ENCODE measurements at regions not wholly inside any gene's neighbourhood (a gene's known extent, or its start where the extent isn't known, plus 50 kb on each side); places are given as distances from the start of the nearest gene placed in this dataset.
"Not testable (repeated sequence)": the region's sequence is repeated elsewhere in the genome, so short reads cannot be mapped to it uniquely, and the experiment has no call there.

DNA sequence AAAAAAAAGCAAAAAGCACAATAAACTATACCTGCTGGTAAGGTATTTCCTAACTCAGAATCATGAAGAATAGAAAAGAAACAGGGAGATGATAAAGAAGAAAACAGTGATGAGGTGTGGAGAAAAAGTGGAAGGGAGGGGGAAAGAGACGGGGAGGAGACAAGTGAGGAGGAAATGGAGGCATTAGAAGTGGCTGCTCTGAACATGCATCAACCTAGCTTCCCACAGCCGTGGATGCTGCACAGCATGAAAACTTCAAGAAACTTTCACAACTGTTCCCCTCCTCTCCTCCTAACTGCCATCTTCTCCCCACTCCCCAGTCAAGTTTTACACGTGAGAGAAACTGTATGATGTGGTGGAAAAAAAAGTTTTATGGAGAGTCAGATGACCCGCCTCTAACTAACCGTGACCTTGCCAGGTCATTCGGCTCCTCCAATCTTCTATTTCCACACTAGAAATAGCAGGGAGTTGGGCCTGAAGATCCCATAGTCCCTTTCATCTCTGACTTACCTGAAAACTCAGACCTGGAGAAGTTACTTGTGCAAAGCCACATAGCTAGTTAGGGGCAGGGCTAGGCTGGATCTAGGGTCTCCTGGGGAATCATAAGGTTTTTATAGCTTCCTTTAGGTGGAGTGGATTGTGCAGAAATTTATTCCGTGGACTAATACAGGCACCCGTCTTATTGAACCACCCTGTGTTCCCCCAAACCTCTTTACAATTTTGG is 461.9 kb downstream of the KLF5 start:
- DNase-seq (ENCODE audit: low read depth in 2 of 2), result no peak

DNA sequence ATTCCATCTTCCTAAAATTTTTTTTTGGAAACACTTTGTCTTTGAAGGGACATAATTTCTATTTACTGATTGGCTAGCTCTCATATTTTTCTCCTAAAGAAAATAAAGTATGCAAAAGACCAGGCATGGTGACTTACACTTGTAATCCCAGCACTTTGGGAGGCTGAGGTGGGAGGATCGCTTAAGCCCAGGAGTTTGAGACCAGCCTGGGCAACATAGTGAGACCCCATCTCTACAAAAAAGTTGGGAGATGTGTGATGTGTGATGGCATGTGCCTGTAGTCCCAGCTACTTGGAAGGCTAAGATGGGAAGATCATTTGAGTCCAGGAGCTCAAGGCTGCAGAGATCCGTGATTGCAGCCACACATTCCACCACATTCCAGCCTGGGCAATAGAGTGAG is 461.3 kb downstream of the KLF5 start:
- DNase-seq (ENCODE audit: low read depth in 2 of 2), result not testable (repeated sequence)

DNA sequence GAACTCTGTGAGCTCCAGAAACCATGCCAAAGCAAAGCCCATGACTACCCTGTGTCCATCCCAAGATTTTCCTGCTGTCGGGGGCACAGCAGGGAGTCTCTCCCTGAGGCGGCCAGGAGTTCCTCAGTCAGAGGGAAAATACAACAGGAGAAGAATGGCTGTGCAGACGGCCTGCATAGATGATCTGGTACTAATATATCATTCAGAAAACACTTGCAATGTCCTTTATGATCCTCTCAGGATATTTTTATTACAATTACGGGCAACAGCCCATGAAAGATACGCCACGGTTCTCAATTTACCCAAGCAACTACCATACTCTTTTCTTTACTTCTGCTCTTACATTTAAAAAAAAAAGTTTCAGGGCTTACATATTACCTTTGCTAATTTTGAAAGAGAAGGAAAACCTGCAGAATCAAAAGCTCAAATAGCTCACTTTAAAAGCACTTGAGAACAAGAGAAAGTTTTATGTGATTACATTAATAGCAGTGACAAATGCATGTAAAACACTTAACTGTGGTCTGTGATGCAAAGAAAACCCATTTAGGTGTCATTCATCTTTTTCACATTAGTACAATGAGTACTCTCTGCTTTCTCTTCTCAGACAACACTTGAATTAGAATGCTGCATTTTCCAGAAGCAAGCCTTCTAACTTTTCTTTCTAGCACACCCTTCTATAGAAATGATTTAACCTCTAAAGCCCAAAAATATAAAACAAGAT is 460.8 kb downstream of the KLF5 start:
- DNase-seq (ENCODE audit: low read depth in 2 of 2), result no peak

DNA sequence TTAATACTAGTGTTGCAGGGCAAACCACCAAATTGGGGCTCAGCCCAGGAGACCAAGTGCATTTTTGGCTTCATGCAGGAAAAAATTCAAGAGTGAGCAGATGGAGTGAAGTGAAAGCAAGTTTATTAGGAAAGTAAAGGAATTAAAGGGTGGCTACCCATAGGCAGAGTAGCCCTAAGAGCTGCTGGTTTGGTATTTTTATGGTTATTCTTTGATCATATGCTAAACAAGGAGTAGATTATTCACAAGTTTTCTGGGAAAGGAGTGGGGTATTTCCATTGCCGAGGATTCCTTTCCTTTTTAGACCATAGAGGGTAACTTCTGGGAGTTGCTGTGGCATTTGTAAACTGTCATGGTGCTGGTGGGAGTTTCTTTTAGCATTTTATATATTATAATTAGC is 459.0 kb downstream of the KLF5 start:
- DNase-seq (ENCODE audit: low read depth in 2 of 2), result no peak

DNA sequence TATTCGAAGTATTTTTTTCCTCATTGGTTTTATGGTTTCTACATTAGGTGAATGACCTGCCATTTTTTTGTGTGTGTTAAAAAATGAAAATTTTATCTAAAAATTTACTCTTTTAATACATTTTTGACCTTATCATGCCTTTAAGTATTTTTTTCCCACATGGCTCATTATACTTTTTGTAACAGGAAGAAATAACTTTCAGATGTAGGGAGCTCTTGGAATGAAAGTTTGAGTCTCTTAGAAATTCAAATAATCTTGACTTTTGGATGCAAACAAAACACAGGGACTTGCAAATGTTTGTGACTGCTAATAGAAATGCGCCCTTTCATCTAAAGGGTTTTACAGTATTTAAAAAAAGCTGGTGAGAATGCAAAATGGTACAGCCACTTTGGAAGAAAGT is 457.9 kb downstream of the KLF5 start:
- DNase-seq (ENCODE audit: low read depth in 2 of 2), result no peak

DNA sequence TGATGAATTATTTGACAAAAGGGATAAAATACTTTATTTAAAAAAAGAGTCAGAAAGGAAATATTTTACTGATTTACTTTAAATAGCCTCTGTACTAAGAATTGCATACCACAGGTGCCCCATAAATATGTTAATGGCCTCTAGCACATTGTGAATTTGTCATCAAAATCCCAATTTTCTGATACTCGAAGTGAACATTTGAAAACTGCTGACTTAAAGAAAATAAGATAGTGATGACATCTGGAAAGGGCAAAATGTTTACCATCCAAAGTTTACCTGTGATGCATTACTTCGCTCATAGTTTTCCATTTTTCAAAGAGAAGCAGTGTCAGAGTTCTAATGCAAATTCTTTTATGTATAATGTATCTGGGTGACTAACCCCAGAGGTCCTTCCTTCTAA is 455.4 kb downstream of the KLF5 start:
- no peak for DNase-seq (ENCODE audit: low read depth in 2 of 2)

DNA sequence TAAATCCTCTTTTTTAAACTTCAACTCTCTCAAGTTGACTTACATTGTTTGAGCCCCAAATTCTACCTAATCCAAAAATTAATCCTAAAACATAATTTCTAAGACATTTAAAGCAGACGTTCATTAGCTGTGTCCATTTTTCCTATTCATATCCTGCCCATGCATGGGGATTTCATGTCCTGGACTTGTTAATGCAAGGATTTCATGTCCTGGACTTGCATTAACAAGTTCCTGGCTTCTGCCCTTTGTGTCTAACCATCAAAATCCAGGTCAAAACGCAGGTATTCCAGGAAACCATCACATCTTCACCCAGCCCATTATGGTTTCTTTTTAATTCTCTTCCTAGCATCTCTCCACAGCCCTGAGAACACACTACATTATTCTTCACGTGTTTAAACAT is 454.9 kb downstream of the KLF5 start:
- no peak for DNase-seq (ENCODE audit: low read depth in 2 of 2)

DNA sequence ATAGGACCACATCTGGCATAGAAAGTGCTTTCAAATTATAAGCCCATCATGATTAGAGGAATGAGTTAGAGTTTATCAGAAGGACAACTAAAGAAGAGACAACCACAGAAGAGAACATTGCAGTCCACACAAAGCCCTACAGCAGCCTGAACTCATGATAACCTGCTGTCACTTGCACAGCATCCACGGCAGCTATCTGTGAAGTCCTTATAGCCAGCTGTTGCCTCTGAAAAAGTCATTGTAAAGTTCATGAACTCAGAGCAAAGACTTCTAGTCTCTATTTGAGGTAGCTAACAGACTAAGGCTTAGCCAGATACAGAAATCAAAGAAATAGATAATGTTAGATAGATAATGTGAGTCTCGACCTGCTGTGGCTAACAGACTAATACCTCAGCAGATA is 450.0 kb downstream of the KLF5 start:
- no peak for DNase-seq (ENCODE audit: low read depth in 2 of 2)

DNA sequence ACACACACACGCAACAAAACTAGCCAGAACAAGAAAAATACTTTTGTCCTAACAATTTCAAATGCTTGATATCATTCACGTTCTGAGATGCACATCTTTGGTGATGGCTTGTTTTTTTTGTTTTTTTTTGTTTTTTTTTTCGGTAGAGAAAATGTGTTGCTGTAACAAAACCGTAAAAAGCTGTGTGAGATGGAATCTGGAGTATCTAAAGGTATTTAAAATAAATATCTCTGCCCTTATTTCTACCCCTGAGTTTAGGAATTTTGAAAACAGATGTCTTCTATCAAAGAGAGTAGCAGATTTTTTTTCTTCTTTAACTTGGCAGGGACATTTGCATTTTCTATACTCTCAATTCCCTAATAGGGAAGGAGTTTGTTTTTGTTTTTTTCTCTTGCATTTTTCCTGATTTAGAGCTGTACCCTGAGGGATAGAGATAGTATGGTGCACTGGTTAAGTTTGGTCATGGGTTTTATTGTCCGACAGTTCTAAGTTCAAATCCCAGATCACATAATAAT is 446.6 kb downstream of the KLF5 start:
- DNase-seq (ENCODE audit: low read depth in 2 of 2), result no peak

DNA sequence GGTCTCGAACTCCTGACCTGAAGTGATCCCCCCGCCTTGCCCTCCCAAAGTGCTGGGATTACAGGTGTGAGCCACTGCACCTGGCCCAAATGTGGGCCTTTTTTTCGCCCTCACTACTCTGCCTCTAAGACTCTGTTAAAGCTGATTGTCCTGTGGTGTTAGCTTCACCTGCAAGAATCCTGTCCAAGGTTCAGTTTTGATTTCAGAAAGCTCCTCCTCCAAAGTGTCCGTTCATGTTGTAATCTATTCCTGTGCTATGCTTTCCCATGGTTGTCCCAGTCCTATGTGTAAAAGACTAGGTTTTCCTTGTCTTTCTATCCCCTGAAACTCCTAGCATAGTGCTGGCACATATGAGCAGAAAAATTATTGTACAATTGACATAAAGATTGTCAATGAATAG is 440.9 kb downstream of the KLF5 start:
- no peak for DNase-seq (ENCODE audit: low read depth in 2 of 2)

DNA sequence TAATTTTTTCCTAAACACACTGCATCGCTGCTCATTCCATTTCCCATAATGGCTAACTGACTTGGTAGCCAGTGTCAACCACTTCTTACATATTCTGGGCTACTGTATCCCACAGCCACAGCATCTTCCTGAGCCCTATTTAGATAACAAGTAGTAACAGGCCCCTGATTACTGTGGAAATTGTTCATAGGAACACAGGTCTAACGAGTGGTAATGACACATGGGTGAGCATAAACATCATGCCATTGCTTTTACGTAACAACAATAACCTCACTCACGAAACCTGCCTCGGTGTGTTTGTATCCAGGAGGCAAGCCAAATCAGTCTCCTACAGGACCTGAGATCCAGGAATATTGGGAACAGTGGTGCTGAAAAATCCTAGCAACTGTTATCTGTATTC is 438.6 kb downstream of the KLF5 start:
- no peak for DNase-seq (ENCODE audit: low read depth in 2 of 2)

DNA sequence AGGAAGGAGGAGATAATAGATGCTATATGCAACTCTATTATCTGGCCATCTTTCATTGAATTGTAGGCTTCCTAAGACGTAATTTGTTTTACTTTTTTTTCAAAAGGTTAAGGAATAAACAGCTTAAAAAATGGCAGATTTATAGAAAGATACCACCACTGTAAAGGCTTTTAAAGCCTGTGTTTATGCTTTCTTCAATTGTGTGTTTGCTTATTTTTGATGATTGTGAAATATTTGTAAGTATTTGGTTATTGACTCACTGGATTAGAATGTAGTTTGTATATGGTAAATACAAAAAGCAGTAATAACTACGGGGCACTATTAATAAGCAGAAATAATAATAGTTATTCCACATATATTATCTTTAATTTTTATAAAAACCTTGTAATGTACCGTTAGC is 437.9 kb downstream of the KLF5 start:
- DNase-seq (ENCODE audit: low read depth in 2 of 2), result no peak

DNA sequence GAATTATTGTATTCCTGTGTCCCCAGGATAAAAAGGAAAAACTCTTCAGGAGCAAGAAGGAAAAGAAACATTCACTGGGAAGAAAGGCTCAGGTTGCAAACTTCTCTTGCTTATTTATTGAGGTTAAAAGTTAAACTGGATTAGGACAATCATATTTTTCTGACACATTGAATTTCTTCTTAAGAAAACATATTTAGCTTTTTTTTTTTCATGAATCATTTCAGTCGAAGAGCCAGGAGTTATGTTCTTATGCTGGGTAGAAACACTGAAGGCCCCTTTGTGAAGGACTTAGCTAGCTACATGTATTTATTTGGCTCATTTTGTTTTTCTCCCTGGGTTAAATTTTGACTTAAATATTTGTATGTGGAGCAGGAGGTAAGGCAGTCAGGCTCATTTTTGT is 434.0 kb downstream of the KLF5 start:
- DNase-seq (ENCODE audit: low read depth in 2 of 2), result no peak

DNA sequence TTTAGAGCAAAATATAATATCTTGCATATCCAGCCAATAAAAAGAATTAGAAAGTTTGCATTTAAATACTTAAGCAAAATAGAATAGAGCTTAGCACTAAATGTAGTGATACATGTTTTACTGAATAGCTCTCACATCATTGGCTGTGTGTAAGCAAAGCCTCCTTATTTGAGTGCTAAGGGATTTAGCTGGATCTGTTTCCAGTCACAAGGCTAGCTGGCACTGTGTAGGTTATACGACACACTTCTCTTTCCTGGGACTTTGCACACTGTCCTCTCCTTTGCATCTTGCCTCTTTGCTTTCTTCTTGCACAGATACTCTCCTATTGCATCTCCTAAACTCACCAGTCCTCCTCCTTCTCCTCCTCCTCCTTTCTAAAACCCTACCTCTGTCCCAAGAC is 423.8 kb downstream of the KLF5 start:
- no peak for DNase-seq (ENCODE audit: low read depth in 2 of 2)

DNA sequence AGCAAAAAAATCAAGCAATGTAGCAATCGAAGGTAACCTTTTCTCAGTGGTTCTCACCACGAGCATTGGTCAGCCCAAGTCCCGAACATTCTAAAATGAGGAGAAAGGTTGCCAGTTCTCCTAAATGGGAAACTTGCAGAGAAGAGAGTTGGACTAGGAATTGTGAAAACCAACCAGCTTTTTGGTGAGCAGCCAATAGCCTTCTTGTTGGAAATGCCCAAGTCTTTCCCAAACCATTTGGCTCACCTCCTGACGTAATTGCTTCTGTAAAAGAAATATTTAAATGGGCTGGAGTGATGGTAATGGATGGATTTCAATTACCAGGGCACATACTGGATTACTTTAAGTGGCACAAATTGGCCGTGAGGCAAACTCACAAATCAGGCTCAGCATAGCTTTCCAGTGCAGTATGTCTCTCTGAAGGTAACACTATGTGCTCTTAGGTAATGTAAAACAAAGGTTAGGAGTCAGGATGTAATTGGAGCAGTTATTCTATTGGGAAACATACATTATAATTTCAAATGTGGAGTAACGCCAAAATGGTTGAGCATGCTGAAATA is 423.2 kb downstream of the KLF5 start:
- no peak for DNase-seq (ENCODE audit: low read depth in 2 of 2)

DNA sequence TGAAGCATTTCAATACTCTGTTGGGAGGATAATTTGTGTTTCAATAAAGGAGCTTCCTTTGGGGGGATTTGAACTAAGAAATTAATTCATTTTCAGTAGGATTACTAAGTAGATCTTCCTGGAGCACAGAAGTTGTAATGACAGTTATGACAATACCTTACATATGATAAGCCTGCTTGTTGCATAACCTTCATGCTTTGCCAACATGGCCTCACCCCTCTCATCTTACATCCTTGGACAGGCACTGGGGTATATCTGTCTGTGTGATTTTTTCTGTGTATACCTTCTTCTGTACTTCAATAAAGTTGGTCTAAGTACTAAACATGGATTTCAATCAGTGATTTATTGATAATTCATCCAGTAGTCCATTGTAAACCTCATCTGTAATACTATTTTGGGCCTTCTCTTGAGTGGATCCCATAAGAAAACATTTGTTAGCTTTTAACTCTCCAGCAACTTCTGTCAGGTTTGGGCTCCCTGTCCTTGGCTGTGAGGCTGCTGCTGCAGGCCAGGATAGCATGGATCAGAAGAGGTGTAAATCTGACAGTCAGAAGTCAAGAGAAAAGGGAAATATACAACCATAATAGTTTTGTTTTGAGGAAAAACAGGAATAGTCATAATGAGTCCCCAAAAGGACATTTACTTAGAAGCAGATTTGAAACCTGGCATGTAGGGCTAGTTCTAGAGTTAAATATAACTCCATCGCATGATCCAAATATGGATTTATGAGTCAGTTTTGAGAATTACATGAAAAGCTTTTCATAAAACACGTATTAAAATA is 422.2 kb downstream of the KLF5 start:
- DNase-seq (ENCODE audit: low read depth in 2 of 2), result no peak

DNA sequence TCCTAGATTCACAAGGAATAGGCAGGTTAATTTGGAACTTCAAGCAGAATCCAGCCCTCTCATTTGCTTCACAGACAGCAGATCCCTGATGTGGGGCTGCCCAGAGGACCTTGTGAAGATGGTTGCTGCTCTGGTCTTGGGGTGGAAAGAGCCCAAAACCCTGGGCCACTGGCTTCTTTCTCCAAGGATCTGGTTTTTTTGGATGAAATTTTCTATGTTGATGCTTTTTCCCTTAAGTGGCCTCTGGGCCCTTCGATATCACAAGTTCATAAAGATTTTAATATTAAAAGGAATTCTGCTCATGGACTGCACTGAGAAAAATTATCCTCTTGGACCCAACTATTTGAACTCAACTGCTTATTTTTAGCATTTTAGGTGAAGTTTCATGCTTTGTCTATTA is 421.1 kb downstream of the KLF5 start:
- no peak for DNase-seq (ENCODE audit: low read depth in 2 of 2)

DNA sequence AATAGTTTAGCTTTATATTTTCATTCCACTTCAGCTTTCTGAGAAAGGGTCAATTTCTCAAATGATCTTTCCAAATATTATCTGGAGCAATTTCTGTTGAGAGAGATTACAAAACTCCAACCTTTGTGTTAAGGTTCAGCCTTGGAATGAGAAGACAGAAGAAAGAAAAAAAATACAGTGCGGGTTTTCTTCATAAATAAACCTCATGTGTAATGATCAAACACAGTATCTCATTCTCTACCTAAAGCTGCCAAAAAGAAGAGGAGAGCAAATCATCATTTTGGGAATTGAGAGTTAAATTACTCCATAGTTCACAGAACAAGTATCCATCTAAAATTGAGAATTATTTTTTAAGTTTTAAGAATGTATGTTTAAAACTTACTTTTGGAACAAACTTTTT is 420.5 kb downstream of the KLF5 start:
- DNase-seq (ENCODE audit: low read depth in 2 of 2), result no peak

DNA sequence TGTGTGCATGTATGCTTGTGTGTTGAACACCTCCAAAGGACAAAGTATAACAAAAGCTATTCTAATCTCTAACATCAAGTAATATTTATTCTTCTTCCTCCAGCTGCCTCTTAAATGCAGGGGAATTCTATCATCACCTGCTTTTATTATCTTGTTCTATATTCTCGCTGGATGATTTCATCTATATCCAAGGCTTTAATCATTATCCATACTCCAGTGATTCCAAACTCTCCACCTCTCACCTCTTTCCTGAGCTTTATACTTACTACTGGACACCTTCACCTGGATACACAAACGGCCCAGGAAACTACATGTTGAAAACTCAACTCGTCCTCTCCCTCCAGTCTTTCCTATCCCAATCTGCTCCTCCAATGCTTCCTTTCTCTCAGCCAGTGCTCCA is 418.6 kb downstream of the KLF5 start:
- DNase-seq (ENCODE audit: low read depth in 2 of 2), result no peak

DNA sequence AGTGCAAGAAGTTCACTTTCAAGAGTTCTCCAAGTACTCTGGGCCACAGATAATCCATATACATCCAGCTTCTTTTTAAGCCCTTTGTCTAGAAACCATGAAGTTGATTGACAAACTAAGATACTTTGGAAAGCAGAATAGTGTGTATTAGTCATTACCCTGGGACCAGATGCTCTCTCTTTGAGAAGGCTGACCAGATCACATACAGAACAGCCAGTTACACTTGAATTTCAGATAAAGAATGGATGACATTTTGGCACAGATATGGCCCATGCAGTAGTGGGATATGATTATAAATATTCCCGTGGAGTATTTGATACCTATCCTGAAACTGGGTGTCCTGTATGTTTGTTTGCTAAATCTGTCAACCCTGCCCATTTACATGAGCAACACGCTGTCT is 414.2 kb downstream of the KLF5 start:
- no peak for DNase-seq (ENCODE audit: low read depth in 2 of 2)

DNA sequence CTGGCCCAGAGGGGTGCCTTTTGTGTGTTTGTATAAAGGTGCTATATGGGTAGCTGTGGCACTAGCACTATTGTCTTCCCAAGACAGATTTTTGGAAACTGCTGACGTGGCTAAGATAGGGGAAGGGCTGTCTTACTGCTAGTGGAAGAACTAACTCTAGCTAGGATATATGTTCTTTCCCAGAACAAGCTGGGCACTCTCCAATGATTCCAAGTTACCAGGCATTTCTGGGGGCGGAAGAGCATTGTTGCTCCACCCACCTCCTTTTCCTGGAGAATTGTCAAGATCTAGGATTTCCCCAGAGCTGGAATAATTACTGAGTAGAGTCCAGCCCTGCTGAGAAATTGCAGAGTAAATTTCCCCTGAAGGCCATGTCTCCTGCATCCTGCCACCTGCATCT is 408.3 kb downstream of the KLF5 start:
- no peak for DNase-seq (ENCODE audit: low read depth in 2 of 2)

DNA sequence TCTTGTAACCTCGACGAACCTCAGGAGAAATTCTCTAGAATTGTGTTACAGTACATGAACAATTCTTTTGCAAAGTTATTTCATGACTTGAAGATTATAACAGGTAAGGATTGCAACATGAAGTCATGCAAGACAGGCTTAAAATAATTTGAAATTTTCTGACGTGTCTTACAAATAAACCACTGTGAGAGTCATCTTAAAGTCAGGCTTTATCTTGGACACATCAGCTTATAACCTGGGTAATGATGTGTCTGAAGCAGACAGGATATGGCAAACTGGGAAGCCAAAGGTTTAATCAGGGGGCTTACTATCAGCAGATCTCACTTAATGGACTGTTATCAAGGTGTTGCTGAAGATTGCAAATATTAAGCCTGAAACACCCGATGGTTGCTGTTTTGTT is 407.8 kb downstream of the KLF5 start:
- no peak for DNase-seq (ENCODE audit: low read depth in 2 of 2)

DNA sequence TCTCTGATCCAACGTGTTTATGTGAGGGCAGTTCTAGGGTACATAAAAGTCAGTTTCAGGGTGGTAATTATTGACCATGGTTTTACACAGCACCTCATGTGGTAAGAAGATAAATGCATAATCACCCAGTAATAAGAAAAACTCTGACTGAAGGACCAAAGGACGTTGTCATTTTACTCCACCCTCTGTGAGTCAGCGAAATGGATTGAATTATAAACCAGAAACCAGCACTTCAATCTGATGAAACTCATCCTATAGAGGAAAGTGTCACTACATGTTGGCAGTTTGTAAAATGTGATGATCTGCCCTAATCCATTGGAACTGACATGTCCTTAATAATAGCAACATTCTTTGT is 406.8 kb downstream of the KLF5 start:
- DNase-seq (ENCODE audit: low read depth in 2 of 2), result peak; percentile 8 to 13
